MM.1S (cell line): ENCODE measurements at regions not wholly inside any gene's neighbourhood (a gene's known extent, or its start where the extent isn't known, plus 50 kb on each side); places are given as distances from the start of the nearest gene placed in this dataset.

Experiments used
- EZH2 ChIP-seq: fragments of 300-600 bp; sonication (generic); optimal IDR thresholded peaks from 2 replicates; pipeline ENCODE3; 2017; ENCODE audit warnings: low read depth, mild to moderate bottlenecking, antibody characterized with exemption, low read length, mixed read lengths
- TF ChIP-seq, protein P1 (sequence below): fragments of 300-600 bp; sonication (generic); IDR thresholded peaks from 2 replicates; pipeline ENCODE4 v1.5.1; 2016; ENCODE audit warnings: antibody characterized with exemption, low read length, mixed read lengths

DNA sequence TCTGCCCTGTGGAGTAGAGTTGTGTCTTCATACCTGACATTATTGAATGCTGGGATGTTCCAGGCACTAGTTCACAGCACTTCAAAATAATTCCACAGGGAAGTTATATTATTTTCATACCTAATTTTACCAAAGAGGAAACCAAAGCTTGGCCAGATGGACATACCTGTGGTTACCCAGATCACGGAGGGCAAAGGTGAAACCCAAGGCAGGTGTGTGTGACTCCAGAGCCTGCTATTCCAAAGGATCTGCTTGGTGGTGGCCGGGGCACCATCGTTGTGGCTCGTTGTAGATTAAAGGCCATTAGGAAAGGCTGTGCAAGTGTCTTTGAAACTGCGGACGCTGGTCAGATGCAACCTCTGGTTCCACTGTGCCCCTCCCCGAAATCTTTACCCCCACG lies 108.6 kb downstream of the ZBTB18 start:
- TF ChIP-seq, protein P1, sequence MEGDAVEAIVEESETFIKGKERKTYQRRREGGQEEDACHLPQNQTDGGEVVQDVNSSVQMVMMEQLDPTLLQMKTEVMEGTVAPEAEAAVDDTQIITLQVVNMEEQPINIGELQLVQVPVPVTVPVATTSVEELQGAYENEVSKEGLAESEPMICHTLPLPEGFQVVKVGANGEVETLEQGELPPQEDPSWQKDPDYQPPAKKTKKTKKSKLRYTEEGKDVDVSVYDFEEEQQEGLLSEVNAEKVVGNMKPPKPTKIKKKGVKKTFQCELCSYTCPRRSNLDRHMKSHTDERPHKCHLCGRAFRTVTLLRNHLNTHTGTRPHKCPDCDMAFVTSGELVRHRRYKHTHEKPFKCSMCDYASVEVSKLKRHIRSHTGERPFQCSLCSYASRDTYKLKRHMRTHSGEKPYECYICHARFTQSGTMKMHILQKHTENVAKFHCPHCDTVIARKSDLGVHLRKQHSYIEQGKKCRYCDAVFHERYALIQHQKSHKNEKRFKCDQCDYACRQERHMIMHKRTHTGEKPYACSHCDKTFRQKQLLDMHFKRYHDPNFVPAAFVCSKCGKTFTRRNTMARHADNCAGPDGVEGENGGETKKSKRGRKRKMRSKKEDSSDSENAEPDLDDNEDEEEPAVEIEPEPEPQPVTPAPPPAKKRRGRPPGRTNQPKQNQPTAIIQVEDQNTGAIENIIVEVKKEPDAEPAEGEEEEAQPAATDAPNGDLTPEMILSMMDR = no peak
- no peak for TF ChIP-seq EZH2
